HG03280 (cell line): ENCODE measurements at regions not wholly inside any gene's neighbourhood (a gene's known extent, or its start where the extent isn't known, plus 50 kb on each side); places are given as distances from the start of the nearest gene placed in this dataset.

Source experiments
- ATAC-seq: cut with Tn5 transposase; IDR thresholded peaks from one replicate; pipeline ENCODE4 v1.9.1; 2021; ENCODE audit warnings: mild to moderate bottlenecking, moderate library complexity; ENCODE audit not compliant: unreplicated experiment

- no peak for ATAC-seq
Measured at GRCh38 chr12:93151079-93151762, 222.1 kb upstream of the EEA1 start.

GRCh38 chr12:93152617-93153016 is 223.5 kb upstream of the EEA1 start:
- ATAC-seq: no peak

- no peak for ATAC-seq
Measured at GRCh38 chr12:93153321-93153720, 224.2 kb upstream of the EEA1 start.

- ATAC-seq: no peak
Measured at GRCh38 chr12:93154096-93154728, 223.5 kb upstream of the NUDT4 start.

- no peak for ATAC-seq
Measured at GRCh38 chr12:93154753-93155480, 222.8 kb upstream of the NUDT4 start.

- no peak for ATAC-seq
Measured at GRCh38 chr12:93156086-93156716, 221.5 kb upstream of the NUDT4 start.

GRCh38 chr12:93157279-93157678 is 220.4 kb upstream of the NUDT4 start:
- ATAC-seq: no peak

GRCh38 chr12:93158065-93158843 is 219.5 kb upstream of the NUDT4 start:
- ATAC-seq: no peak

- ATAC-seq: no peak
Measured at GRCh38 chr12:93163260-93164036, 214.3 kb upstream of the NUDT4 start.

- no peak for ATAC-seq
Measured at GRCh38 chr12:93164103-93164880, 213.4 kb upstream of the NUDT4 start.

GRCh38 chr12:93165384-93165932 is 212.3 kb upstream of the NUDT4 start:
- ATAC-seq: no peak

GRCh38 chr12:93166541-93167307 is 211.0 kb upstream of the NUDT4 start:
- ATAC-seq: peak; percentile 69

GRCh38 chr12:93167331-93167730 is 210.4 kb upstream of the NUDT4 start:
- ATAC-seq: no peak

- ATAC-seq: peak; percentile 52
Measured at GRCh38 chr12:93167841-93168492, 209.8 kb upstream of the NUDT4 start.

GRCh38 chr12:93168751-93169150 is 209.0 kb upstream of the NUDT4 start:
- no peak for ATAC-seq

- no peak for ATAC-seq
Measured at GRCh38 chr12:93169536-93169935, 208.2 kb upstream of the NUDT4 start.

GRCh38 chr12:93170928-93171327 is 206.8 kb upstream of the NUDT4 start:
- no peak for ATAC-seq
